ENCODE measurements at regions not wholly inside any gene's neighbourhood (a gene's known extent, or its start where the extent isn't known, plus 50 kb on each side); places are given as distances from the start of the nearest gene placed in this dataset.
"Not testable (repeated sequence)": the region's sequence is repeated elsewhere in the genome, so short reads cannot be mapped to it uniquely, and the experiment has no call there.

DNA sequence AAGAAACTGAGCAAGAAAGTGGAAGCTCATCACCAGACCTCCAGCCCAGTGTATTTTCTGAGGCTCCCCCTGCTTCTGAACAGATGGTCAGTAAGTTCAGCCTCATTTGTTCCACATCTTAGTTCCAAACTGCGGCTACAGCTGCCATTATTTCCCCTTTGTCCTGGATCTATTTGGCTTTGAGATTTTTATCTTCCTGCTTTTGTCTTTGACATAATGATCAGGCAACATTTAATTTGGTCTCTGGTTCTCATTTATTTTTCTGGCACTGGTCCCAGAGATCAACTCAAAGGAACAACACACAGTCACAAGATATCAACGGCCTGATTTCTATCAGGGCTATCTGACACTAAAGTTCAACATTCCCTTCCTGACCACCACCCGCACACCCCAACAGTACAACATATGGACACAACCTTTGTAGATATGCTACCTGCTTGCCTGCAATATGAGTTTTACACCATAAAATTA lies 137.5 kb downstream of the FAM76B start:
- no peak for DNase-seq (ENCODE audit: low read depth in 2 of 2, low spot score in 1 of 2)

DNA sequence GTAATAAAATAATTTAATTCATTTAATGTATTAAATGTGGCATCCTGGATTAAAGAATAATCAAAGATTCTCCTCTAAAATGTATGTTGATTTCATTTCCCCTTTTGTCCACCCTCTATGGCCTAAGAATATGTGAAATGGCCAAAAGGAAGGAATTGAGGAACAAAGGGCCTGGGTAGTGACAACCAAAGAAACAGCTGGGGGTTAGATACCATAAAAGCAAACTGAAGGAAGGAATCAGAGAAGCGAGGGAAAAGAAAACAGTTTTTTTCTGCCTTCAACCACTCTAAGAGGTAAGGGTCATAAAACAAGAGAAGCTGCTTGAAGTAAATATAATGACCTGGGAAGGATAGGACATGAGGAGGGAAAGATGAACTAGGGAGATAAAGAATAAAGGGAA lies 139.3 kb downstream of the FAM76B start:
- no peak for DNase-seq (ENCODE audit: low read depth in 2 of 2, low spot score in 1 of 2)

DNA sequence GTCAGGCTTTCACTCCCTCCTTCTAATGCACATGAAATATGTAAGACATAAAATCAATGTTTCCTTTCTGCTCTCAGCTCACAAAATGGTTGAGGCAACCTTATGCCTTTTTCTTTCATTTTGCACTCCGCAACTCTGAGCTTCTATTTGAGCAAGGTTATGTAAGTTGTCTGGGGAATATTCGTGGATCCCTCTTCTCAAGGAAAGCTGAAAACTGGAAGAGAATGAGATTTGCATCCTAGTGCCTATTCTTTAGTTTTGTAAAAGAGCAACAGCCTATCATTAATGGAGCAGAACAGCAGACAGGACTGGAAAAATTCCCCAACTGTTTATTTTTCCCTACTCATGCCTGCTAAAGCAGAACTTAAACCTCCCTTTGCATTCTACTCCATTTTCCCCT lies 141.7 kb downstream of the FAM76B start:
- no peak for DNase-seq (ENCODE audit: low read depth in 2 of 2, low spot score in 1 of 2)

DNA sequence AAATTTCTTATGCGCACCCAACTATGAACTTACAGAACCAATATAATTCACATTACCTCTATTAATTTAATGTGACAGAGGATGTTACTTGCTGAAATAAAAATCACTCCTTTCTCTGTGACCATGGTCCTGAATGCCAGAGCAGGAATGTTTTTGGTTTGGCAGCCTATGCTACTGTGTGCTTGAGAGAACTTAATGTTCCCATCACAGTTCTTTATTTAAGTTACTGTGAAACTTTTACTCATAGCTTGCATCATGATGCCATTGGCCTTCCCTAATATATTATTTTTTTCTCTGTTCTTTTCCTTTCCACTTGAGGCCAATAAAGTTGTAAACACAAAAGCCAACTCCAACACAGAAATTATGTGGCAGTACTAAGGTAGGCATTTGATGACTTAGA lies 142.2 kb downstream of the FAM76B start:
- no peak for DNase-seq (ENCODE audit: low read depth in 2 of 2, low spot score in 1 of 2)

DNA sequence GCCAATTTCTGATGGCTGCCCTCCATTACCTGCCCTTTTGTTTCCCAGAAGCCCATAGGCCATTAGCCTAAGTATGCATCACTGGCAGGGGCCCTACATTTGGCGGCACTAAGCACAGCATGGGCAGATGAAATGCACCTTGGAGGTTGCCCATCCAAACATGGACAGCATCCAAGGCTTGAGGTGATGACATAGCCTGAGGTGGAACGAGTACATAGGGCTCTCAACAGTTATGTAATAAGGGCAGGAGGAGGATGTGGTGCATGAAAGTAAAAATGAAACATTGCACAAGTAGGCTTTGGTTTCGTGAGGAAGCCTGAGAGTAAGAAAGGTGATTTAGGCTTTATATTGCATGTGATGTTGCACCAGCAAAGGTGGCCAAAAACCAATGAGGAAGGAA lies 148.1 kb downstream of the FAM76B start:
- DNase-seq (ENCODE audit: low read depth in 2 of 2, low spot score in 1 of 2) = no peak

DNA sequence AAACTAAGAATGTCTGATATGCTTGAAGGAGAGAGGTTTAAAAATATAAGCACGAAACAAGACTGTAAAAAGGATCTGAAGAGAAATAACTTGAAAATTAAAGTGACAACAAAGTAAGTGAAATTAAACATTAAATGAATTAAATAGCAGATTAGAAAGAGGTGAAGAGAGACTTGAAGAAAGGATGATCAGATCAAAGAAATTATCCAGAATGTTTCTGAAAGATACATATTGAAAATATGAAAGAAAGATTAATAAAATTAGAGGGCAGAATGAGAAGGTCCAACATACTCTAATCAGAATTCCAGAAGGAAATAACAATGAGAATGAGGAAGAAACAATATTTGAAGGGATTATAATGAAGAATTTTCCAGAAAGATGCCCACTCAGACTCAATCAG lies 151.1 kb downstream of the FAM76B start:
- DNase-seq (ENCODE audit: low read depth in 2 of 2, low spot score in 1 of 2) = no peak

DNA sequence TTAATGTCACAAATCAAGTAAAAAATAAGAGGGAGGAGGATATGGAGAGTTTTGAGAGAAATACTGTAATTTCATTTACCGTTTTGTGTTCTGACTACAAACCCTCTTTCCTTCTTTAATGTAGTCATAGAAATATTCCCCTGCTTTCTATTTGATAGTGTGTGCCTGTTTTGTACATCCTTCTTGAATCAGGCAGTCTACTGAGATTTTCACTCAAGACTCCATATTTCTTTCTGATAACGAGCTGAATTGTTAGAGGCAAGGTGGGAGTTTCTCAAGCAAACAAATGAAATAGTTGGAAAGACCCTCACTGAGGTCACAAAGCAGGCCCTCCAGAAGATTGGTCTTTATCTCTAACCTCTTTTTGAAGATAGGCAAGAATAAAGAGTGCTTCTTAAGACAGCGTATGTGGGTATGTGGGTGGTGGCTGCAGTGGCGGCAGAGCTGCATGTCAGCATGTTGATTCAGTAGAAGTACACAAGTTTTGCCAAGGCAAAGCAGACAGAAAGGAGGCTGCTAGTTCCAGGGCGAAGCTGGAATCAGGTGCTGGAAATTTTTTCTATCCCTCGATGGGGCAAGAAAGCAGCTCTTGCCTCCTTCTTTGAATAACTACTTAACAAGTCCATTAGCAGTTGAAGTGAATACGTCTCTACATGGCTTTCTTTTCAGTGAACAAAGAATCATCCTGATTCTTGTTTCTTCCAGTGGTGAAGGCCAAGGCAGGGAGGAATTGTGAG lies 164.2 kb downstream of the FAM76B start:
- no peak for DNase-seq (ENCODE audit: low read depth in 2 of 2, low spot score in 1 of 2)

DNA sequence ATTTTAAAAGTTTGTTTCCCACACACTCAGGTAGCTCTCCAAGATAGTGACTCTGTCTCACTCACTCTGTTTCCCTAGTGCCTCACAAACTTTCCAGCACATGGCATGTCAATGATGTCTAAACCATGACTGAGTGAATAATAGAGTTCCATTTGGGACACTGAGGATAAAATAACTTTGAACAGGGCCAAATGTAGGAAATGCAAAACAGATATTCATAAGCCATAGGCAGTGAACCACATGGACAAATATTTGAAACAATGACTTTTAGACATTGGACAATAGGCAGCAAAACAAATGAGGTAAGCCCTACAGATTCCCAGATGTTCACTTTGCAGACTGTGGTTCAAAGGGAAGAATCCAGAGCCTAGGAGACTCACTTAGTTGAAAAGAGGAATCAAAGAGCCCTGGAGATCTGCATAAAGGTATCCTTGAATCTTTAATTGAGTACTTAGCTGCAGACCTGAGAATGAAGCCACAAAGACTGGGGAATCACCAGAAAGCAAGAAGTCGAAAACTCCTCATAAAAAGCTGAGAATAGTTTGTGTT lies 173.3 kb downstream of the FAM76B start:
- no peak for DNase-seq (ENCODE audit: low read depth in 2 of 2, low spot score in 1 of 2)

DNA sequence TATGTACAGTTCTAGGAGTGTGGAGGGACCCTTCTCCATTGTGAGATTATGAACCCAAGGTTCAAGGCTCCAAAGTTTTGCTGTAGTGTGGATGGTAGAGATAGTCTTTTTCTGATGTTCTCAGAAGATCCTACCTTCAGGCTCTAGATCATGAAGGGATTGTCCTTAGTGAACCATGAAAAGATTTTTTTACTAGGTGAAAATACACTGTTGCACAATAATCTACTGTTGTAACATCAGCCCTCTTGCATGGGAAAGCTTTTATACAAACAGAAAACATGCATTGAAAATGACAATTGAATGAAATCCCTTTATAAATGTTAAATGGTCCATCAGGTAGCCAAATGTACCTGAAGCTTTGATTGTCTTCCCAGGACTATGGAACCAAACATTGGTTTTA lies 177.8 kb downstream of the FAM76B start:
- DNase-seq (ENCODE audit: low read depth in 2 of 2, low spot score in 1 of 2) = no peak

DNA sequence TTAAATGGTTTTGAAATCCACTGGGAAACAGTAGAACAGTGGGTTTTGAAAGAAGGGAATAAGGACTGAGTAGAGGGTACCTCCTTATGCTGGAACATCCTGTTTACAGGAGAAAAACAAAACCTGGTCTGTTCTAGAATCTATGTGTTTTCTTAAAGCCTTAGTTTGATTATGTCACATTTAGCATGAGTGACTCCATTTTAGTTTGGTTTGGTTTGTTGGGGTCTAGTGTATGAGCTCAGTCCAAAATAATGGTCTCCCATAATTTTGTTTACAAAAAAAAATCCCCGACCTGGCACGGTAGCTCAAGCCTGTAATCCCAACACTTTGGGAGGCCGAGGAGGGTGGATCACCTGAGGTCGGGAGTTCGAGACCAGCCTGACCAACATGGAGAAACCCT lies 179.4 kb downstream of the FAM76B start:
- not testable (repeated sequence) for DNase-seq (ENCODE audit: low read depth in 2 of 2, low spot score in 1 of 2)

DNA sequence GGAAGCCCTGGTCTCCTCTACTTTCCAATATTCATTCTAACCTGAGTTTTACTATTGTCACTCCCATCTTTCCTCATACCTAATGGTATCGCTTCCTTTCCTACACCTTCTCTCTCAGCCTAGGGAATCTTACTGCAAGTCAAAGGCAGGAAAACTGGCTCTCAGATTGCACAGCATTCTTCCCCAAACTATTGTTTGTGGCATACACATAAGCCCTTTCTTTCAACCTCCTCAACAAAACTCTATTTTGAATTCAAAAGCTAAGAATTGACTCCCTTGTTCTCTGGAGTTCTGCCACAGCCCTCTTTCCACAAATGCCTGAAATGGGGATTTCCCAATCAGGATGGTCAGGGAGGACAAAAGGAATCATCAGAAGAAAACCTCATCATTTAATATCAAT lies 181.5 kb downstream of the FAM76B start:
- DNase-seq (ENCODE audit: low read depth in 2 of 2, low spot score in 1 of 2) = no peak

DNA sequence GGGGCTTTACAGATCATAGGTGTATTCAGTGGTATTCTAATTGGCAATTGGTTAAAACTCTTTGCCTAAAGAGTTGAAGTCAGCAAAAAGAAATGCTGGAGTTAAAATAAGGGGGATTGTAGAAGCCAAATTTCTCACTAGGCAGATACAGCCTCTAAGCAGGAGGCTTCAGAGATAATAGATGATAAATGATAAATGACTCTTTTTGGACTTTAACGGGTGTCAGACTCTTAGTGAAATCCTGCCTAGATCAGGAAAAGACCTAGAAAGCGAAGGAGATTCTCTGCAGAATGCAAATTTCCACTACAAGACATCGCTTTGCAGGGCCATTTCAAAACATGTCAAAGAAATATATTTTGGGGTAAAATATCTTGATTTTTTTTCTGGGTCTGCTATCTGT lies 182.8 kb downstream of the FAM76B start:
- DNase-seq (ENCODE audit: low read depth in 2 of 2, low spot score in 1 of 2) = no peak

DNA sequence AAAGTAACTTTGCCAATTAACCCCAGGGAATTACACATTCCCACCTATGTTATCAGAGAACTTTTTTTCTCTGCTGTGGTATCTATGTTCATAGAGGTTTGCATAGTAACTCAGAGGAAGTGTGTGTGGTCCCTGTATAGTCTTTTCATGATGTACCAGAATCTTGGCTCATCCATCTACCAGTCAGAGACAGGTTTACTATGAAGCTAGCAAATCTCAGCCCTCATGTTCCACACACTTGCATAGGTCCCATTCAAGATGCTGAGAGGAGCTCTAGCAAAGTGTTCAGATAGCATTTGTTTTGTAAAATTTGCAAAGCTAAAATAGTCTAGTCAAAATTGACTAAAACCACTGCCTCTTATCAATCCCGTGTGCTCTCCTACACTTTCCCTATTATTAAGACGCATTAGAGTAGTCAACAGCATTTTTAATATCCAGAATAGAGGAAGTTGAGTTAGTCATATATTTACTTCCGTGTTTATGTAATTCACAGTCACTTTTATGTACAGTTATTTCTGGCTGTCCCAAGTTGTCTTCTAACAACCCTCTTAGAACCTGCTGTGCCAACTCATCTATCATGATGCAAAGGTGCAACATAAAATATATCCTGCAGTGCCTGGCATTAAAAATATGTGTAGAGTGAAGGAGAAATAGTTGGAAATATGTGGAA lies 184.2 kb downstream of the FAM76B start:
- DNase-seq (ENCODE audit: low read depth in 2 of 2, low spot score in 1 of 2) = no peak

DNA sequence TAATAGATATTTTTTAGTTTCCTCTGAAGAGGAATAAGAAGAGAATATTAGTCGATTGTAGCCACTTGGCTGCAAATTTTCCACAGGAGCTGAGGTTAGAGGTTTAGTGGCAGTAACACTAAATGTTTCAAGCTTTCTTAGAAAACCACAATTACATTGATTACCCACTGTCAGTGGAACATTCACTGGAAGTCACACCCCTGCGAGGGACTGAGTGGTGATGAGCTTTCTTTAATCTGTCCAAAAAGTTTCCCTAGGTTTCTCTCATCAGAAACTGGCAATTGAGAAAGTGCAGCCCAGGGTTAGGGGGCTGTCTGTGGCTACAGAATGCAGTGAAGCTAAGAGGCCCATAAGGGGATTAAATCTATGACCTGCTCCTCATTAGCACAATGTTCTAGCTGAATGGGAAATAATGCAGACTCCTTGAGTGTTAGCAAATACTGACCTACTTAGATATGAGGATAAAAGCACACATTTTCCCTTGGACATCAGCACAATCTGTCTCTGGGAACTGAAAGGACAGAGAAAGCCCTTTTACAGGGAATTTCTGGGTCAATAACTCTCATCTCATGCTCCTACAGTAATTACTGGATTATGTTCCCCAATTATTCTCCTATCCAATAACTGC lies 189.5 kb downstream of the FAM76B start:
- no peak for DNase-seq (ENCODE audit: low read depth in 2 of 2, low spot score in 1 of 2)

DNA sequence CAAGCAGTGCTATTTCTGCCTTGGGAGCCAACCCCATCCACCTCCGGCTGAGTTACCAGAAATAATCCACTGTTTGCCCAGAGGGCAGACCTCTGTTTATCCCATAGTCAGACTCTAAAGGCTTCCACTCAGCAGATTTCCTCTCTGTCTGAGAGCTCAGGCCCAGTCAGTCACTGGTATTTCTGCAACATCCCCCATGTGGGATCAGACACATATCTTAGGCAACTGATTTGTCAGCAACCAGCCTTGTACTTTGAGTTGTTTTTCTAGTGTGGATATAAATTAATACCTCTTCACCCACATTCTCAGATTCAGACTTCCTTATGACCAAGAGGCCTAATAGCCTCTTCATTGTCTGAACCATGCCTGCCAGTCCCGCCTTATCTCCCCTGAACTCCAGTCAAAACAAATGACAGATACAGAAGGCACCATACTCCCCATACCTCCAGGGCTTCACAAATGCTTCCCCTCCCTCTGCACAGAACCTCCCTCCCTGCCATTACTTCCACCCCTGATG lies 193.6 kb downstream of the FAM76B start:
- DNase-seq (ENCODE audit: low read depth in 2 of 2, low spot score in 1 of 2) = no peak

DNA sequence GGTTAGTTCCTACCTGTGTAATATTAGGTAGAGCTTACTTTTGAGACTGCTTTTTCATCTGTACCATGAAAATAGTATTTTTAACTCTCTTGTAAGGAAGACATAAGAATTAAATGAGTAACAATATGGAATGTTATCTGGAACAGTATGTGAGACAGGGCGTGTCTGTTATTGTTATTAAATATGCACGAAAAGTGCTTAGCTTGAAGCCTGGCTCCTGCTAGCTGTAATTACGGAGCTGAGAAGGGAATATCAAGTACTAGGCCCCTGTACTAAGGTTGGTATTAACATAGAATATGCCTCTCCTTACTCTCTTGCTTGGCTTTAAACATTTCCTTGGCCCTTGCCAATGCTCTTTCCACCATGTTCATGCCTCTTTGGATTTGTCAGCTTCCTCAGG lies 194.0 kb downstream of the FAM76B start:
- DNase-seq (ENCODE audit: low read depth in 2 of 2, low spot score in 1 of 2) = no peak

DNA sequence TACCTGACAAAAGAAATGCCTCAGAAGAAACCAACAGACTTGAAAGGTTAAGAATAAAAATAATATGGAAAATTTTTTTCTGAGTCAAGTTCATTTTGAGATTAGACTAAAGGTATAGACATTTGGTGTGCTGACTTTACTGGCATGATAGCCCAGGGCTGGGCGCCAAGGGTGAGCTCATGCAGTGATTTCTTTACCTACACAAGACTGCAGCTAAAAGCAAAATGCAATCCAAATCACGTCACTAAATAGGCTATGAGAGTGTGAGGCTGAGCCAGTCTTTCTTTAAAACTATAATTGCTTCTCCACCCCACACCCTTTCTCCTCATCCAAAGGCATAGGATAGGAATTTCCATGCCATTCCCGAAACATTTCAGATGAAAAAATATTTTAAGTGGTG lies 196.5 kb downstream of the FAM76B start:
- DNase-seq (ENCODE audit: low read depth in 2 of 2, low spot score in 1 of 2) = no peak

DNA sequence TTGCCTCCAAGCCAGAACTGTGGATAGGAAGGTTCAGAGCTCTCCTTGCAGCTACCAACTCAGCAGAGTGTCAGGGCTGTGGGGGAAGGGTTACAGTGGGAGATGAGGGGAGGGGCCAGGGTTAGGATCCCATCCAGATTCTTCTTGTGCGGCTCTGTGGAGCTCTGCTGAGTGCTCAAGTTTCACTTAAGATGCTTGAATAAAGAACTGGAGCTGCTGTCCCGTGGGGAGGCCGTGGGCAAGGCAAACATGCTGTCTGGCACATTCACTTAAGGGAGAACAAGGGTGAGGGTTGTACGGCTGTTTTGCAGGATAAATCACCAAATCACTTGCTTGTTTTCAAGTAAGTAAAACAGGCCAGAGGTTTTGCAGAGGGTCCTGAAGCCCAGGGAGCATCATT lies 197.1 kb downstream of the FAM76B start:
- no peak for DNase-seq (ENCODE audit: low read depth in 2 of 2, low spot score in 1 of 2)

DNA sequence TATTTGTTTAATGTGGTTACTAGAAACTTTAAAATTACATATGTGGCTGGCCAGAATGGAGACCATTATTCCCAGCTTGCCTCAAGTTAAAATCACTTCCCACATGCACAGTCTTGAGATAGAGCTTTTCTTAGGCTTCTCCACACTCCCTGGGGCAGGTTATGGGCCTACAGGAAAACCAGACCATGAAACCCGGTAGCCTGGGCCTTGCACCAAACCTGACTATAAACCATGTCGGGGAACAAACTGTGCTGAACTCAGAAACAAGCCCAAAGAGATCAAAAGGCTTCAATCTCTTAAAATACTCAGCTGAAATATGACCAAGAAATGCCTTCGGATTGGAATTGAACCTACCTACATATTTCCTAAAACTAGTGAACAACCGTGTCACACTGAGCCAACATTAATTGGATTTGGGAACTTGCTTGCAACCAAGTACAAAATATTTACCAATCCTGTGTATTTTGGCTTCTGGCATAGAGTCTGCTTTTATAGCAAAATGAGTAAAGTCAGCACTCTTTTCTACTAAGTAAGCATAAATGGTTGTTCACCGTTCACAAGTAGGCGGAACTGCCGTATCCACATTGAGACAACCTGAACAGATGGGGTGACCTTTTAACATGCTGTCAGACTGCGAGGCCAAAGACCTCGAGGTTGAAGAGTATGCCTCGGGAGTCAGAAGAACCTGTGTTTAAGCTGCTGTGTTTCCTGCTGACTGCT lies 199.5 kb downstream of the FAM76B start:
- DNase-seq (ENCODE audit: low read depth in 2 of 2, low spot score in 1 of 2) = no peak

DNA sequence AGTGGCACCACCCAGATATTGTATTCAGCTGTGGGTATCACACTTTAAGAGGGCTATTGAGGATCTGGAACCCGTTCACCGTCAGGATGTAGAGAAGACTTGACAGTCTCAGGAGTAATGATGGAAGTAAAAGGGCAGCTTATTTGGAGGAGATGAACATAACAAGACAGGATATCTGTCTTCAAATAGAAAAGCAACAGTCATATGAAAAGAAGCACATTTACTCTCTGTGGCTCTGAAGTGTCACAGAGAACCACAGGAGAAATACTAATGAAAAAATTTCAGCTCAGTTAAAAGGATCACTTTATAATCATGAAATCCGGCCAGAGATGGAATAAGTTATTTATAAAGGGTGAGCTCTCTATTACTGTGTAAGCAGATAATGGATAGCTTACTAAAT lies 200.8 kb downstream of the FAM76B start:
- no peak for DNase-seq (ENCODE audit: low read depth in 2 of 2, low spot score in 1 of 2)

DNA sequence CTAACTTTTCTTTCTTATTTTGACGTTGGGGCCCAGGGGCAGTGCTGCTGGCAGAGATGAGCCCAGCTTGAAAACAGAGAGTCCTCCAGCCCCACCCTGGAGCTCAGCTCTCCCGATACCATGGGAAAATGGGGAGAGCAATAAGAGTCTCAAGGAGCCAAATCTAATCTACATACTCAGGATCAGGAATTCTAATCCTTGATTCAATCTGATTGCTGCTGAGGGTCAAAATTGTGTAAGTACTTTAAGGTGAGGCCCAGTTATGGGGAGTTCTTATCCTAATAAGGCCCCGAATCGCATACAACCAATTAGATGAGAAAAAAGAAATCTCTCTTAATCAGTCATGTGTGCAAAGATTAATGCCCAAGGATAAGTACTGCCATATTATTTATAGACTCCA lies 202.9 kb downstream of the FAM76B start:
- DNase-seq (ENCODE audit: low read depth in 2 of 2, low spot score in 1 of 2) = no peak

Measured in stimulated activated CD8-positive, alpha-beta memory T cell treated with anti-CD3 and anti-CD28 coated beads, Interleukin-4, amount 100 ng/mL, for 1 hour (primary cell).